ENCODE measurements at regions not wholly inside any gene's neighbourhood (a gene's known extent, or its start where the extent isn't known, plus 50 kb on each side); places are given as distances from the start of the nearest gene placed in this dataset.

- CTCF ChIA-PET = no interaction called here
- no peak for DNase-seq (ENCODE audit: low spot score)
- H3K36me3 ChIP-seq (ENCODE audit: insufficient read depth, low read length, poor library complexity, severe bottlenecking) = no peaks in the 10 kb centered on the region
- no peaks in the 10 kb centered on the region for H3K27me3 ChIP-seq (replicated peaks; ENCODE audit: insufficient read depth, low read depth, low read length, poor library complexity)
- H3K4me3 ChIP-seq (ENCODE audit: low read depth, low read length, poor library complexity, severe bottlenecking) = no peak overlapping the region
- POLR2A ChIA-PET (ENCODE audit: low non-redundant PET) = no interaction called here
- H3K27ac ChIP-seq (ENCODE audit: low read depth, low read length, poor library complexity, severe bottlenecking) = no peak overlapping the region
- no peaks in the 10 kb centered on the region for H3K4me1 ChIP-seq (ENCODE audit: insufficient read depth, low read length, poor library complexity, severe bottlenecking)
- intact Hi-C loops (cut with micrococcal nuclease; ENCODE audit: unreplicated experiment) = no loop called here
- BruUV-seq (replicated peaks) = no TSS peak
- TF ChIP-seq EZH2 (IDR thresholded peaks at IDR 0.05; ENCODE audit: borderline replicate concordance, low read depth, low read length, poor library complexity, severe bottlenecking) (no peak), CTCF (conservative IDR thresholded peaks at IDR 0.05; ENCODE audit: low read depth, low read length) (no peak)
- peaks cover 9% of the 10 kb centered on the region for H3K9me3 ChIP-seq (ENCODE audit: low read depth, low read length, poor library complexity, severe bottlenecking)
Measured at GRCh38 chr6:40187535-40188144, 253.4 kb upstream of the MOCS1 start.

GRCh38 chr6:40185486-40185885, 251.2 kb upstream of the MOCS1 start:
- Histone ChIP-seq H3K27me3 (replicated peaks; ENCODE audit: insufficient read depth, low read depth, low read length, poor library complexity) (no peaks in the 10 kb centered on the region), H3K9me3 (ENCODE audit: low read depth, low read length, poor library complexity, severe bottlenecking) (peaks cover 9% of the 10 kb centered on the region), H3K4me1 (ENCODE audit: insufficient read depth, low read length, poor library complexity, severe bottlenecking) (no peaks in the 10 kb centered on the region), H3K4me3 (ENCODE audit: low read depth, low read length, poor library complexity, severe bottlenecking) (no peak overlapping the region), H3K27ac (ENCODE audit: low read depth, low read length, poor library complexity, severe bottlenecking) (no peak overlapping the region), H3K36me3 (ENCODE audit: insufficient read depth, low read length, poor library complexity, severe bottlenecking) (no peaks in the 10 kb centered on the region)
- ChIA-PET POLR2A (ENCODE audit: low non-redundant PET) (no interaction called here), CTCF (no interaction called here)
- DNase-seq (ENCODE audit: low spot score) = no peak
- TF ChIP-seq CTCF (conservative IDR thresholded peaks at IDR 0.05; ENCODE audit: low read depth, low read length) = no peak
- no peak for TF ChIP-seq EZH2 (IDR thresholded peaks at IDR 0.05; ENCODE audit: borderline replicate concordance, low read depth, low read length, poor library complexity, severe bottlenecking)
- BruUV-seq (replicated peaks) = no TSS peak
- intact Hi-C loops (cut with micrococcal nuclease; ENCODE audit: unreplicated experiment) = no loop called here

- H3K27me3 ChIP-seq (replicated peaks; ENCODE audit: insufficient read depth, low read depth, low read length, poor library complexity) = no peaks in the 10 kb centered on the region
- no peaks in the 10 kb centered on the region for H3K36me3 ChIP-seq (ENCODE audit: insufficient read depth, low read length, poor library complexity, severe bottlenecking)
- H3K9me3 ChIP-seq (ENCODE audit: low read depth, low read length, poor library complexity, severe bottlenecking) = peaks cover 9% of the 10 kb centered on the region
- CTCF ChIA-PET = no interaction called here
- H3K4me1 ChIP-seq (ENCODE audit: insufficient read depth, low read length, poor library complexity, severe bottlenecking) = no peaks in the 10 kb centered on the region
- no peak overlapping the region for H3K27ac ChIP-seq (ENCODE audit: low read depth, low read length, poor library complexity, severe bottlenecking)
- intact Hi-C loops (cut with micrococcal nuclease; ENCODE audit: unreplicated experiment) = no loop called here
- POLR2A ChIA-PET (ENCODE audit: low non-redundant PET) = no interaction called here
- no TSS peak for BruUV-seq (replicated peaks)
- no peak for TF ChIP-seq CTCF (conservative IDR thresholded peaks at IDR 0.05; ENCODE audit: low read depth, low read length)
- no peak for TF ChIP-seq EZH2 (IDR thresholded peaks at IDR 0.05; ENCODE audit: borderline replicate concordance, low read depth, low read length, poor library complexity, severe bottlenecking)
- H3K4me3 ChIP-seq (ENCODE audit: low read depth, low read length, poor library complexity, severe bottlenecking) = no peak overlapping the region
- no peak for DNase-seq (ENCODE audit: low spot score)
Measured at GRCh38 chr6:40183902-40184301, 249.6 kb upstream of the MOCS1 start.

Measured in A673 (cell line).